Fibroblast of peridontal ligament (primary cell): ENCODE measurements at regions not wholly inside any gene's neighbourhood (a gene's known extent, or its start where the extent isn't known, plus 50 kb on each side); places are given as distances from the start of the nearest gene placed in this dataset.

ENCODE experiments used
- DNase-seq: peaks from one replicate; pipeline ENCODE4 v3.0.0-alpha.2; 2010; ENCODE audit errors: extremely low read depth

- DNase-seq = no peak
These were observed 248.6 kb downstream of the LOXHD1 start for GRCh38 chr18:46408334-46408987.

GRCh38 chr18:46411191-46411828 is 245.7 kb downstream of the LOXHD1 start:
- DNase-seq = no peak

- no peak for DNase-seq
These were observed 244.9 kb downstream of the LOXHD1 start for GRCh38 chr18:46411867-46412690.

- peak; percentile 8 for DNase-seq
These were observed 244.1 kb downstream of the LOXHD1 start for GRCh38 chr18:46412916-46413315.

DNA sequence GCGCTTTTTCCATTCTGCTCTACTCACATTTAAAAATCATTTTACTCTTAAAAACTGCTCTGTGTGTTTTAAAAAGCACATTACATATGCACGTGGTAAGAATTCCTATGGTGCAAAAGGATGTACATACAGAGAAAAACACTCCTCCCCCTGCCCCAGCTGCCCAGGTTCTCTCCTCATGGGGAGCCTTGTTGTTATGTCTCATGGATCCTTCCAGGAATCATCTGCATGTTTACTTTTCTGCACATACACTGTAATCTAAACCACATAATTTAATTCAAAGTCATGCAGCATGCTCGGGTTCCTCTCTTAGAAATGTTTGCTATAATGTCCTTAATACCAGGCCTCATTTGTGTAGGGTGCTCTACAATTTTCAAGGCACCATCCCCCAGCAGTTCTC is 243.3 kb downstream of the LOXHD1 start:
- no peak for DNase-seq

- no peak for DNase-seq
These were observed 242.2 kb downstream of the LOXHD1 start for GRCh38 chr18:46414863-46415262.

DNA sequence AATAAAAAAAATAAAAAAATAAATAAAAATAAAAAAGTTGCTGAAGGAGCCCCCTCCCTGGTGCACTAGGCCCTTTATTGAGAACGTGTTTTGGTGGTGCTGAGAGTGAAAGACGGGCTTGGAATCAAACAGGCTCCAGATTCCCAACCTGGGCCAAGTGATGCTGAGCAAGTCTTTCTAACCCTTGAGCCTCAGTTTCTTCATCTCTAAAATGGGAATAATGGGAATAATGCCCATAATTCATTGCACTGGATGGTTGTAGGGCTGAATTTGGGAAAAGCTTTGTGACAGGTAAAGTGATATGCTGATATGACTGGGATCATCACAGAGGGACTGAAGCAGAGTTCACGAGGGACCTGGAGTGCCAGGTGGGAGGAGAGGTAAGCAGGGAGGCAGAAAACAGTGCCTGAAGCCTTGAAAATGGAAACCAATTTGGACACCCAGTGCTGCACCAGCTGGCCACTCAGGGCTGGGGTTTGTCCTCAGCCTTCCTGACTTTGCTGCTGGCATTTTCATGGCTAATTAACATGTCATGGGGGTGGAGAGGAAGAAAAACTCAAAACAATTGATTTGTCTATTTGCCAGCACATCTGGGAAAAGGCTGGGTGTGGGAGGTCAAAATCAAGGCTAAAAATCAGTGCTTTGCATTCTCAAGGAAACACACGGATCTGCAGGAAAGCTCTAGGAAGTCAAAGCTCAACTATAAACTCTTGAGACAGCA is 241.3 kb downstream of the LOXHD1 start:
- DNase-seq = no peak

- no peak for DNase-seq
These were observed 240.0 kb downstream of the LOXHD1 start for GRCh38 chr18:46416706-46417638.

DNA sequence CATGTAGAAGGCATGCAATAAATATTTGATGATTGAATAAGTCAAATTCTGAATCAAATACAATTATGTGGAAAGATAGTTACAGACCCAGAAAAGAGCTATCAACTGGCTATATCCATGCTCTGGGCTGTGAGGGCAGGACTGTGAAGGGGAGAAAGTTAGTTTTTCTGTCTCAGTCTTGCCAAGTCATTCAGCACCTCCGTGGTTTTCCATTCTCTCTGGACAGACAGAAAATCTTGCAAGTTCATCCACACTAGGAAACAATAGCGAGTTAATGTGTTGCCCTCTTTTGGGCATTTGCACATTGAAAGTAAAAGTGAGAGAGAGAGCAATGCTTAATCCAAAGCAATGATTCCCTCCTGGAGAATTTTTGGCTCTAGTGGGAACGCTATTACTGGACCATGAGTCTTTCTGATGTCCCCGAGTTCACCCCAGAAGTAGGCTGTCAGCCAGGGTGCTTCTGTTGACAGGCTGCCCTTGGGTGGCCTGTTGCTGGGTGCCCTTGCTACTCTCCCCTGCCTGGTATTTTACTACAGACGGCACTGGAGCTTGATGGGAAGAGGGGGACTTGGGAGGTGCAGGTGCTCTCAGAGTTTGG is 238.3 kb downstream of the LOXHD1 start:
- no peak for DNase-seq

GRCh38 chr18:46419391-46420141 is 237.5 kb downstream of the LOXHD1 start:
- no peak for DNase-seq

GRCh38 chr18:46421973-46422551 is 235.0 kb downstream of the LOXHD1 start:
- DNase-seq = no peak

DNA sequence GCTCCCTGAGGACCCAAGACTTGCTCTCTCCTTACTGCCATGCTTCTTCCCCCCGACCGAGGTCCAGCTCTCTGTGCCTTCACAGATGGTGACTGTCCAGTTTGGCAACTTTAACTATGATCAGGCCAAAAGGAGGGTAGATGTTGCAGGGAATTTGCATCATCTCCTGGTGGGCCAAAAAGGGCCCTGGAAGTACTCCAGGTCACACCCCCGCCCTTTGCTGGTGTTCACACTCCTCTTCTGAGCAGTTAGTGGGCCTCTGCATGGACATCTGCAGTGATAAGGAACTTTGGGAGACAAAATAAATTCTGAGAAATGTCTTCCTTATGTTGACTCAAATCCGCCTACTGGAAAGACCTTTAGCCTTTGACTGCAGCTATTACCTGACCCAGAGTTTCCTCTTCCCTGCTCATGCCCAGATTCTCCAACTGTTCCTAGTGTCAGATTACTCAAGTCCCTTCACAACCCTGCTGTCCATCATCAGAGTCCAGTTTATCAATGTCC is 234.4 kb downstream of the LOXHD1 start:
- DNase-seq = no peak

DNA sequence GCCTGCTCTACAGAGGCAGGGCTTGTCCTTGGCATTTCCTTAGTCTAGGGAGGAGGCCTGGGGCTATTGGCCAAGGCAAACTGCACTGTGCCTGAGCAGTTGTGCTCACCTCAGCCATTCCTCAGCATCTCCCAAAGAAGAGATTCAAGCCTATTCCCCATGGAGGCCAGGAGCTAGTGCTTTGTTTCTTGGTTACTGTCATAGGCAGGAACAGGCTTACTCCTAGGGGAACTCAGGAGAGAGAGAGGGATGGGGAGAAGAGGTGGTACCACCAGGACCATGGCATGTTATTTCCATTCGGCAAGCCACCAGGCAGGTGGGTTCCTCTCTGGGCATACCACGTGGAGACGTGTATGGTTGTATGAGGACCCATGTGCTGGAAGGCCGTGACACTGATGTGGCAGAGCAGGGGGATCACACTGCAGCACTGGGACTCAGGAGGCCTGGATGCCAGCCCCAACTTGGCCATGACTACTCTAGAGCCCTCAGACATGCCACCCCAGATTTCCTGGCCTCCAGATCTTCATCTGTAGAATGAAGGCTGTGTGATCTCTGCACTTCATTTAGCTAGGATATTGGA is 233.7 kb downstream of the LOXHD1 start:
- DNase-seq = no peak

DNA sequence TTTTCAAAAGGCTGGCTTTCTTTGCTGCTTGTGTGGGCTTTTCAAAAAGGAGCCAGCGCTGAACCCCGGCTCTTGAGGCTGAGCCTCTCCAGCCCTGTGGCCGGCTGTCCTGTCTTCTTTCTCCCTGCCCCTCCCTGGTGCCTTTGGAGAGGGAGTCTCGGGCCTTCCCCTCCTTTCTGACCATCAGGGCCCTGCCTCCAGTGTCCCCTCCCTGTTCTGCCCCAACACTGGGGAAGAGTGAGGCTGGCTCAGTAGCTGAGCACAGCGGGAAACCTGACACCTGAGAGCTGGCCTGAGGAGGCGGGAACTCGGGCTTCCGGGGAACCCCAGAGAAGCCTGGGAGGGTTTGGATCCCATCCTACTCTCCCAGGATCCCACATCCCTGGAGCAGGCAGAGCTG is 232.1 kb downstream of the LOXHD1 start:
- no peak for DNase-seq

GRCh38 chr18:46425511-46425910 is 231.5 kb downstream of the LOXHD1 start:
- no peak for DNase-seq

DNA sequence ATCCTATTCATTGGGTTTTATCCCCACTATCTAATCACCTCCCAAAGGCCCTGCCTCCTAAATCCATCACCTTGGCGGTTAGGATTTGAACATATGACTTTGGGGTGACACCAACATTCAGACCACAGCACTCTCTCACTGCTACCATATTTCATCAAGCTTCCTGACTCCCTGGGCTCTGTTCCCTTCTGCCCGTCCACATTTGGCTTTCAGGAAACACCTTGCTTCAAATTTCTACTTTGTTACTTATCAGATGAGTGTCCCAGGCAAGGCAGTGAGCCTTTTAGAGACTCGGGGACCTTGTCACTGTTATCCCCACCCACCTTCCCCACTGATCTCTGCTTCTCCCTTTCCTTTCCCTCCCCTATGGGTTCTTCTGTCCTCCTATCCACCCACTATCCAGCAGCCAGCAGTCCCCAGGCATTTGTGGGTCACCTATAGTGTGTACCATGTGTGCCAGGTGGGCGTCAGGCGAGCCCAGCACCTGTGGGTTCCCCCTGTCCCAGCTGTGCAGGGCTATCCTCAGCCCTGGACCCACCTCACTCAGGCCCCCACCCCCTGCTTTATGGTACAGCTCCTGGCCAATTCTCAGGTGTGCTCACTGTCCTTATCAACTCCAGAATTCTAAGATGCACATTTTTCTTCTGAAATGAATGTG is 230.9 kb downstream of the LOXHD1 start:
- no peak for DNase-seq

GRCh38 chr18:46426679-46427047 is 230.4 kb downstream of the LOXHD1 start:
- DNase-seq = no peak
